GM12873 (cell line): ENCODE measurements at regions not wholly inside any gene's neighbourhood (a gene's known extent, or its start where the extent isn't known, plus 50 kb on each side); places are given as distances from the start of the nearest gene placed in this dataset.

Source experiments
- CTCF ChIP-seq: IDR thresholded peaks from 2 replicates; pipeline ENCODE4 v1.5.1; 2012; ENCODE audit warnings: low read depth, mild to moderate bottlenecking, moderate library complexity, low read length, control low read depth; ENCODE audit not compliant: insufficient read depth; ENCODE audit errors: missing control alignments

- TF ChIP-seq CTCF, result no peak
Measured at GRCh38 chr12:129959889-129960288, 56.1 kb upstream of the TMEM132D start.

GRCh38 chr12:129961091-129961490 is 57.3 kb upstream of the TMEM132D start:
- no peak for TF ChIP-seq CTCF

- no peak for TF ChIP-seq CTCF
Measured at GRCh38 chr12:129961856-129962255, 58.0 kb upstream of the TMEM132D start.

- TF ChIP-seq CTCF, result no peak
Measured at GRCh38 chr12:129964300-129964699, 60.5 kb upstream of the TMEM132D start.

- TF ChIP-seq CTCF, result no peak
Measured at GRCh38 chr12:129964826-129965457, 61.1 kb upstream of the TMEM132D start.

GRCh38 chr12:129966146-129966995 is 62.5 kb upstream of the TMEM132D start:
- TF ChIP-seq CTCF, result no peak

- TF ChIP-seq CTCF, result no peak
Measured at GRCh38 chr12:129971721-129972120, 67.9 kb upstream of the TMEM132D start.
